ENCODE measurements at regions not wholly inside any gene's neighbourhood (a gene's known extent, or its start where the extent isn't known, plus 50 kb on each side); places are given as distances from the start of the nearest gene placed in this dataset.
A peak's percentile ranks its signal among the peaks of the same experiment; 100 is the strongest.

DNA sequence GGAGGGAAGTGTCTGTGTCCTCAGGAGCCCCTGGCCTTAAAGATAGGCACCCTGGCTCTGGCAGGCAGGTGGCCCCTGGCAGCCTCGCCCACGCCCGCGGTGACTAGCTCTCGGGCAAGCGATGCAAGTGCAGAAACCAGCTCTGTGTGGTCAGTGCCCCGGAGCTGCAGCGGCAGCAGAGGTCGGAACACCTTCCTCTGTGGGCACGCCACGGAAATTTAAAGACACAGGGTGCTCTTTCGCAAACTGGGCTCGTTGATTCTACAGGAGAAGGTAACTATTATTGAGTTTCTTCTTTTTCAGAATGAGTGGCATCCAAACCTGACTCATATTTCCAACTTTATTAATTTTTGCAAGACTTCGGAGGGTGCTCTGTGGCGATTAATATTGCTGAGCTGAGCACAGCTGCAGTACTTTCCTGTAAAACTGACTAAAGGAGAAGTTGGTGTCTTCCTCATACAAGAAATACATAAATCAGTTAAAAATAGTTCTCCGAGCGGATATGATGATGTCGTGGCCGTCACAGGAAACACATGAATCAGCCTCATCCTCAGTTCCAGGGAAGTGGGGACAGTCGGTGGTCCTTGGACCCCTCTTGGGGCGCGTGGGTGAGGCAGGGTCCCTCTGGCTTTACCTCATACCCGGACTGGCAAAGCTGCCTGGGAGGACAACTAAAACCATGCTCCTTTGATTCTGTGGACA, 120.2 kb downstream of the METRNL start:
- H3K9me3 ChIP-seq (ENCODE audit: control extremely low read depth in 1 of 3, control insufficient read depth in 2 of 3, insufficient read depth in 1 of 3, low read length in 2 of 3) = peaks cover 0 to 2% (median 0%) of the 10 kb centered on the region in 3 donors
- H3K27me3 Mint-ChIP-seq = no peaks in the 10 kb centered on the region
- H4K20me1 ChIP-seq (ENCODE audit: control insufficient read depth, insufficient read depth, low read length, poor library complexity, severe bottlenecking) = no peaks in the 10 kb centered on the region
- no peaks in the 10 kb centered on the region for H3K9me3 Mint-ChIP-seq (ENCODE audit: insufficient read depth)
- H3K27ac Mint-ChIP-seq = peak overlapping the region; percentile 97
- peak overlapping the region; percentile 73 to 84 for H3K27ac ChIP-seq (ENCODE audit: low read length in 2 of 2)
- intact Hi-C loops (cut with micrococcal nuclease) = no loop called here
- POLR2A ChIA-PET = no interaction called here
- peak overlapping the region; percentile 95 for H3K4me3 Mint-ChIP-seq
- CTCF ChIA-PET = interaction anchor here (0.7 to 7.3 kb wide), 9 partner anchors 79 to 608 kb away, joined by 3 to 65 read pairs (median 4); no protein-coding TSS in a partner anchor
- peaks cover 27 to 33% of the 10 kb centered on the region in 2 donors for H3K4me1 ChIP-seq (ENCODE audit: control insufficient read depth in 2 of 2, insufficient read depth in 2 of 2, low read length in 2 of 2)
- H3K79me2 ChIP-seq (ENCODE audit: control insufficient read depth, insufficient read depth, low read length) = no peaks in the 10 kb centered on the region
- peak overlapping the region; percentile 49 for H2AFZ ChIP-seq (ENCODE audit: insufficient read depth, low read depth, low read length, poor library complexity, severe bottlenecking)
- peak; percentile 78 for DNase-seq
- no peaks in the 10 kb centered on the region for H3K36me3 ChIP-seq (replicated peaks in 1 of 2; ENCODE audit: control extremely low read depth in 1 of 2, control insufficient read depth in 1 of 2, extremely low read depth in 1 of 2, insufficient read depth in 2 of 2, low read length in 1 of 2)
- ATAC-seq (ENCODE audit: low read depth) = peak; percentile 55
- peaks cover 36% of the 10 kb centered on the region for H3K4me1 Mint-ChIP-seq
- peak overlapping the region in 4 of 5 experiments; percentile 31 to 63 (median 45) for H3K4me3 ChIP-seq (ENCODE audit: control extremely low read depth in 1 of 5, extremely low read depth in 1 of 5, insufficient read depth in 1 of 5, low read depth in 2 of 5, low read length in 4 of 5)
- 0% methylated on average over 17 of the region's 23 CpGs for WGBS (ENCODE audit: insufficient coverage)
- H3K27me3 ChIP-seq (replicated peaks in 1 of 4; ENCODE audit: control extremely low read depth in 1 of 4, control insufficient read depth in 3 of 4, insufficient read depth in 4 of 4, low read length in 3 of 4) = peaks cover 0 to 8% (median 0%) of the 10 kb centered on the region in 4 experiments
- no peak for TF ChIP-seq EZH2 (IDR thresholded peaks at IDR 0.05; ENCODE audit: borderline replicate concordance, insufficient read depth, low read depth, low read length, poor library complexity, severe bottlenecking)
- TF ChIP-seq, protein P1, sequence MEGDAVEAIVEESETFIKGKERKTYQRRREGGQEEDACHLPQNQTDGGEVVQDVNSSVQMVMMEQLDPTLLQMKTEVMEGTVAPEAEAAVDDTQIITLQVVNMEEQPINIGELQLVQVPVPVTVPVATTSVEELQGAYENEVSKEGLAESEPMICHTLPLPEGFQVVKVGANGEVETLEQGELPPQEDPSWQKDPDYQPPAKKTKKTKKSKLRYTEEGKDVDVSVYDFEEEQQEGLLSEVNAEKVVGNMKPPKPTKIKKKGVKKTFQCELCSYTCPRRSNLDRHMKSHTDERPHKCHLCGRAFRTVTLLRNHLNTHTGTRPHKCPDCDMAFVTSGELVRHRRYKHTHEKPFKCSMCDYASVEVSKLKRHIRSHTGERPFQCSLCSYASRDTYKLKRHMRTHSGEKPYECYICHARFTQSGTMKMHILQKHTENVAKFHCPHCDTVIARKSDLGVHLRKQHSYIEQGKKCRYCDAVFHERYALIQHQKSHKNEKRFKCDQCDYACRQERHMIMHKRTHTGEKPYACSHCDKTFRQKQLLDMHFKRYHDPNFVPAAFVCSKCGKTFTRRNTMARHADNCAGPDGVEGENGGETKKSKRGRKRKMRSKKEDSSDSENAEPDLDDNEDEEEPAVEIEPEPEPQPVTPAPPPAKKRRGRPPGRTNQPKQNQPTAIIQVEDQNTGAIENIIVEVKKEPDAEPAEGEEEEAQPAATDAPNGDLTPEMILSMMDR (IDR thresholded peaks at IDR 0.05) = no peak
- H3K4me2 ChIP-seq (replicated peaks; ENCODE audit: low read depth, low read length, poor library complexity, severe bottlenecking) = peak overlapping the region; percentile 81
- H3K9ac ChIP-seq (ENCODE audit: low read length) = peak overlapping the region; percentile 63

DNA sequence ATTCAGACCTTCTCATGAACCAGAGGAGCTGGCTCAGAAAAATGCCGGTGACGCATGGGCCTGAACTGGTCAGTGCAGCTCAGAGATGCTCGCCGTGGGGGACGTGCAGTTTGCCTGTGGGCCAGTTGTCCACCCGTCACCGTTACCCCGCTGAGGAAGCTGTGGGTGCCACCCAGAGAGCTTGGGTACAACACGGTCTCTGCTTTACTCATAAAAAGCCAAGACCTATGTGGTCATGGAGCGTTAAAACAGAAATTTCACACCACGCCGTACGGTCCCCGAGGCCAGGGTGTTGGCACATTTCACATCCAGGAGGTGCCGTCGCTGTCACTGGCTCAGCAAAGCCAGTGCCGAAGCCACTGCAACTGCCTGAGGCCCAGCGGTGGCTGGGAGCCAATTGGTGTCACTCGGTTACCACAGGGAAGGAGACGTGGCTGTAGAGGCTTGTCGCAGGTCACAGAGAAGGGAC, 120.9 kb downstream of the METRNL start:
- H3K36me3 ChIP-seq (replicated peaks in 1 of 2; ENCODE audit: control extremely low read depth in 1 of 2, control insufficient read depth in 1 of 2, extremely low read depth in 1 of 2, insufficient read depth in 2 of 2, low read length in 1 of 2) = no peaks in the 10 kb centered on the region
- ChIA-PET CTCF (interaction anchor here (0.7 to 7.3 kb wide), 10 partner anchors 80 to 425 kb away, joined by 3 to 65 read pairs (median 4); no protein-coding TSS in a partner anchor), POLR2A (interaction anchor here (1.0 kb wide), 1 partner anchor 329 kb away, joined by 4 read pairs; no protein-coding TSS in a partner anchor)
- H3K4me3 ChIP-seq (ENCODE audit: control extremely low read depth in 1 of 5, extremely low read depth in 1 of 5, insufficient read depth in 1 of 5, low read depth in 2 of 5, low read length in 4 of 5) = peak overlapping the region in 4 of 5 experiments; percentile 11 to 63 (median 38)
- H3K27me3 Mint-ChIP-seq = no peaks in the 10 kb centered on the region
- no peaks in the 10 kb centered on the region for H3K9me3 ChIP-seq (ENCODE audit: control extremely low read depth in 1 of 3, control insufficient read depth in 2 of 3, insufficient read depth in 1 of 3, low read length in 2 of 3)
- H3K27me3 ChIP-seq (replicated peaks in 1 of 4; ENCODE audit: control extremely low read depth in 1 of 4, control insufficient read depth in 3 of 4, insufficient read depth in 4 of 4, low read length in 3 of 4) = peaks cover 0 to 5% (median 0%) of the 10 kb centered on the region in 4 experiments
- ATAC-seq (ENCODE audit: low read depth) = peak; percentile 44
- peaks cover 27 to 33% of the 10 kb centered on the region in 2 donors for H3K4me1 ChIP-seq (ENCODE audit: control insufficient read depth in 2 of 2, insufficient read depth in 2 of 2, low read length in 2 of 2)
- no peak for TF ChIP-seq EZH2 (IDR thresholded peaks at IDR 0.05; ENCODE audit: borderline replicate concordance, insufficient read depth, low read depth, low read length, poor library complexity, severe bottlenecking)
- TF ChIP-seq, protein P1 (IDR thresholded peaks at IDR 0.05) = no peak
- H3K9ac ChIP-seq (ENCODE audit: low read length) = peak overlapping the region; percentile 63
- no peaks in the 10 kb centered on the region for H3K79me2 ChIP-seq (ENCODE audit: control insufficient read depth, insufficient read depth, low read length)
- intact Hi-C loops (cut with micrococcal nuclease) = no loop called here
- DNase-seq = peak; percentile 69
- H4K20me1 ChIP-seq (ENCODE audit: control insufficient read depth, insufficient read depth, low read length, poor library complexity, severe bottlenecking) = no peaks in the 10 kb centered on the region
- H3K9me3 Mint-ChIP-seq (ENCODE audit: insufficient read depth) = no peaks in the 10 kb centered on the region
- peak overlapping the region; percentile 49 for H2AFZ ChIP-seq (ENCODE audit: insufficient read depth, low read depth, low read length, poor library complexity, severe bottlenecking)
- peak overlapping the region; percentile 81 for H3K4me2 ChIP-seq (replicated peaks; ENCODE audit: low read depth, low read length, poor library complexity, severe bottlenecking)
- WGBS (ENCODE audit: insufficient coverage) = 19% methylated on average over 21 of the region's 21 CpGs
- peak overlapping the region; percentile 95 for H3K4me3 Mint-ChIP-seq
- peaks cover 36% of the 10 kb centered on the region for H3K4me1 Mint-ChIP-seq
- H3K27ac ChIP-seq (ENCODE audit: low read length in 2 of 2) = peak overlapping the region; percentile 73 to 84
- H3K27ac Mint-ChIP-seq = peak overlapping the region; percentile 97

All from B cell (primary cell).